GM12874 (cell line): ENCODE measurements at regions not wholly inside any gene's neighbourhood (a gene's known extent, or its start where the extent isn't known, plus 50 kb on each side); places are given as distances from the start of the nearest gene placed in this dataset.

Source experiments
- TF ChIP-seq, protein P1 (sequence below): IDR thresholded peaks from 2 replicates; pipeline ENCODE4 v1.5.1; 2011; ENCODE audit warnings: low read depth, mild to moderate bottlenecking, control low read depth, low read length, moderate library complexity; ENCODE audit not compliant: insufficient read depth

DNA sequence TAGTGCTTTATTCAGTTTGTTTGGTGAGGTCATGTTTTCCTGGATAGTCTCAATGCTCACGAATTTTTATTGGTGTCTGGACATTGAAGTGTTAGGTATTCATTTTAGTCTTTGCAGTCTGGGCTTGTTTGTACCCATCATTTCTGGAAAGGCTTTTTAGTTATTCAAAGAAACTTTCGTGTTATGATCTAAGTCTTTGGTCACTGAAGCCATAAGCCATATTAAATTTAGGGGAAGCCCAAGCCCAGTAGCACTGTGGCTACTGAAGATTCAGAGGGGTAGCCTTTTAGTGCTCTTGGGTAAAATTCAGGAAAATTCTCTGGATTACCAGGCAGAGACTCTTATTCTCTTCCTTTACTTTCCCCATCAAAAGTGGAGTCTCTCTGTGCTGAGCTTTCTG, 56.2 kb upstream of the PEX5L start:
- TF ChIP-seq, protein P1, sequence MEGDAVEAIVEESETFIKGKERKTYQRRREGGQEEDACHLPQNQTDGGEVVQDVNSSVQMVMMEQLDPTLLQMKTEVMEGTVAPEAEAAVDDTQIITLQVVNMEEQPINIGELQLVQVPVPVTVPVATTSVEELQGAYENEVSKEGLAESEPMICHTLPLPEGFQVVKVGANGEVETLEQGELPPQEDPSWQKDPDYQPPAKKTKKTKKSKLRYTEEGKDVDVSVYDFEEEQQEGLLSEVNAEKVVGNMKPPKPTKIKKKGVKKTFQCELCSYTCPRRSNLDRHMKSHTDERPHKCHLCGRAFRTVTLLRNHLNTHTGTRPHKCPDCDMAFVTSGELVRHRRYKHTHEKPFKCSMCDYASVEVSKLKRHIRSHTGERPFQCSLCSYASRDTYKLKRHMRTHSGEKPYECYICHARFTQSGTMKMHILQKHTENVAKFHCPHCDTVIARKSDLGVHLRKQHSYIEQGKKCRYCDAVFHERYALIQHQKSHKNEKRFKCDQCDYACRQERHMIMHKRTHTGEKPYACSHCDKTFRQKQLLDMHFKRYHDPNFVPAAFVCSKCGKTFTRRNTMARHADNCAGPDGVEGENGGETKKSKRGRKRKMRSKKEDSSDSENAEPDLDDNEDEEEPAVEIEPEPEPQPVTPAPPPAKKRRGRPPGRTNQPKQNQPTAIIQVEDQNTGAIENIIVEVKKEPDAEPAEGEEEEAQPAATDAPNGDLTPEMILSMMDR, result no peak

DNA sequence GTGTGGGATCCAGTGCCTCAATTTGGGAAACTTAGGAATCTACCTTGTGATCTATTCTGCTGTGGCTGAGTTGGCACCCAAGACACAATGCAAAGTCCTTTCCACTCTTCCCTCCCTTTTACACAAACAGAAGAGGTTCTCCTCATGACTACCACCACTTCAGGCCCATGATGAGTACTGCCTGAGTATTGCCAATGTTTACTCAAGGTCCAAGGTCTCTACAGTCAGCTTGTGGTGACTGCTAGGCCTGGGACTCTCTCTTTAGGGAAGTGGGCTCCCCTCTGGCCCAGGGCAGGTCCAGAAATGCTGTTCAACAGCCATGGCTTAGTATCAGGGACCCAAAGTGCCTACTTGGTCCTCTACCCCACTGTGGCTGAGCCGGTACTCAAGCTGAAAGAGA, 56.8 kb upstream of the PEX5L start:
- TF ChIP-seq, protein P1, result no peak

DNA sequence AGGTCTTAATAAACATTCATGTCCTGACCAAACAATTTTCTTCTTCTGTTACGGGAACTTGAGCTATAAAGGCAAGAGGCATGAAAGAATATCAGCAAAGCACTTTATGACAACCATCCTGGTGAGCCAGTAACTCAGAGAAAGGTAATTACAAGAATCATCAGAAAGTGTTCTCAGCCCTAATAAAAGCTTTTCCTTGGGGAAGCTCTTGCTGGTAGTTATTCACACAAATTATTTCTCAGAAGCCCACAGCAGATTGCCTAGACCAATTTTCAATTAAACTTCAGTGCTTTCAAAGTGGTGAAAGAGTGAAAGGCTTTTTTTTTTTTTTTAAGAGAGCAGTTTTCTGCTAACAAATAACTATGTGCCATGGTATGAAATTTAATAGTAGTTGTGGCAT, 60.9 kb upstream of the PEX5L start:
- TF ChIP-seq, protein P1, result no peak

DNA sequence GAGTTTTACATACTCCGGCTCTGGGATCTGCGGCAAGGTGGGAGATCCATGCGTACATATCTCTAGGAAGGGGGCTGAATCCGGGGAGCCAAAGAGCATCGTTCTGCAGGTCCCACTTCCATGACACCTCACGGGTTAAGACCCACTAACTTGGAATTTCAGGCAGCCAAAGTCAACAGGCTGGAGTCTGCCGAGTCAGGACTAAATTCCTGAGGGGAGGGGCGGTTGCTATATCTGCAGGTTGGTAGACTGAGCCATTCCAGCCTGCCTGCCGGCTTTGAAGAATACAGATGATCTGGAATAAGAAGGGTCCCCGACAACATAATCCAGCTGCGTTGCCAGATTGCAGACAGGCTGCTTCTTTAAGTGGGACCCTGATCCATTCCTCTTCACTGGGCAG, 65.4 kb upstream of the PEX5L start:
- TF ChIP-seq, protein P1, result no peak

DNA sequence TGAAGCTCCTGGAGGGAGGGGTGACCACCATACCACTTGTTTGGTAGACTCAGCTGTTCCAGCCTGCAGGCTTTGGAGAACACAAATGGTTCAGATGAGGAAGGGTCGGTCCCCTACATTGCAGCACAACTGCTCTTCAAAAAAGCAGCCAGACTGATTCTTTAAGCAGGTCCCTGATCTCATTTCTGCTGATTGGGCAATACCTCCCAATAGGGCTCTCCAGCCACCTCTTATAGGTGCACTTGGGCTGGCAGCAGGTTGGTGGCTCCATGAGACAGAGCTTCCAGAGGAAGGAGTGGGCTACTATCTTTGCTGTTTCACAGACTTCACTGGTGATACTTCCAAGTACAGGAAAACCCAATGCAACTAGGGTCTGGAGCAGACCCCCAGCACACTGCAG, 65.9 kb upstream of the PEX5L start:
- TF ChIP-seq, protein P1, result no peak

DNA sequence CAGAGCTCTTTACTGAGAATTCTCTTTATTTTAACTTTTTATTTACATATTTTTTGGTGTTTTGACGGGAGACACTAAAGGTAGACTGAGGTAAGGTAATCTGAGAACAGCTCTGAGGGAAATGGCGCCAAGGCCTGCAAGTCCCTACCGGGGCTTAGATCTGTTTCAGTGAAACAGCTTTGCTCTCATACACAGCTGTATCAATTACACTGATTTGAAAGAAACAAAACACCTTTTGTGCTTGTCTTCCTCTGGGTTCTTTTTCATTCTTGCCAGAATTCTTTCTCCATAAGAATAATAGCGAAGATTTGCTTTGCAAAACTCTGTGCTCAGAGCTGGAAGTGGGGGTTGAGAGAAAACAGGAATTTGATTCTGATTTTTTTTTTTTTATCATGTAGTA, 79.5 kb upstream of the PEX5L start:
- TF ChIP-seq, protein P1, result no peak

DNA sequence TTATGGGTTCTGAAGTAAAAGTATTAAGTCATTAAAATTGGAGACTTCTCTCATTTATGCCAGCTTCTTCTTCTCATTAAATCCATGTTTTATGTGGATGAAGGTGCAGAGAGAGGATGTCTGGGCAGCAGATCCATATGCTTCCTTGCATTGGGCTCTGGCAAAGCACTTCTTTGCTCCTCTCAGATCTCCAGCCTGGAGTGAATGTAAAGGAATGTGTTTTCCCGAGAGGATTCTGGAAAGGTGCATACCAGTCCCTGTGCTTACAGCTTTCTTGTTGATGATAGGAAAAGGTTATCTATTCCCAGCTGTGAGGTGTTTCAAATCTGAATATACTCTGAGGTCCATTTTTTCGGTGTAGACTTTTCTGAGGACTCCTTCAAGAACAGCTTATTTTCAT, 79.9 kb upstream of the PEX5L start:
- TF ChIP-seq, protein P1, result no peak

DNA sequence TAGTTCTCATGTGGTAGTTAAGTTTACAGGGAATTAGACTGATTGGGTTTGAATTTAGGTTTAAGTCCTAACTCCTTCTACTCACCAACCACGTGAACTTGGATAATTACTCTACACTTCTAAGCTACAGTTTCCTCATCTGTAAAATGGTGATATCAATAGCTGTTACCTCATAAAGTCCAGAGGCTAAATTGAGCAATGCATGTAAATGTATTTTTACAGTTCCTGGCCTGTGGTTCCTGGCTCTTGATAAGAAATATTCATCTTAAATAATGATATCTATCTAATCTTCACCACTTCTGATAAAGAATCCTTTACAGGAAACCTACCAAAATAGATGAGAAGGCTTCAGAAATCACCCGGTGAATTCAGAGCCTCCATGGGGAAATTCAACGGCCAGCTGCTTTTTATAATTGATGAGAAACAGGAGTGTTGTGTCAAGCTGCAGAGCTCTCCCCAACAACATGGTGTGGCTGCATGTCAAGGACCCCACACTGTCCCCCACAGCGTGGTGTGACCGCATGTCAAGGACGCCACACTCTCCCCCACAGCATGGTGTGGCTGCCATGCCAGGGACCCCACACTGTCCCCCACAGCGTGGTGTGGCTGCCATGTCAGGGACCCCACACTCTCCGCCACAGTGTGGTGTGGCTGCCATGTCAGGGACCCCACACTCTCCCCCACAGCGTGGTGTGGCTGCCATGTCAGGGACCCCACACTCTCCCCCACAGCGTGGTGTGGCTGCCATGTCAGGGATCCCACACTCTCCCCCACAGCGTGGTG, 80.8 kb upstream of the PEX5L start:
- TF ChIP-seq, protein P1, result no peak
